Gastroesophageal sphincter (tissue), 3 donors: ENCODE measurements at regions not wholly inside any gene's neighbourhood (a gene's known extent, or its start where the extent isn't known, plus 50 kb on each side); places are given as distances from the start of the nearest gene placed in this dataset.

Experiments used
- POLR2A ChIP-seq, 2 donors: fragments of 450-650 bp; IDR thresholded peaks; one replicate each; pipeline ENCODE4 v1.6.1; 2017; ENCODE audit warnings: antibody characterized with exemption in 2 of 2, mild to moderate bottlenecking in 2 of 2, moderate library complexity in 1 of 2
- TF ChIP-seq, protein P1 (sequence below), 4 experiments: fragments of 200-600 bp in 2 of 4; fragments of 450-650 bp in 2 of 4; sonication (generic) in 1 of 4; IDR thresholded peaks; one replicate each; pipeline ENCODE4 v1.5.1; 2017 to 2019; ENCODE audit warnings: antibody characterized with exemption in 4 of 4, mild to moderate bottlenecking in 2 of 4, moderate library complexity in 2 of 4

DNA sequence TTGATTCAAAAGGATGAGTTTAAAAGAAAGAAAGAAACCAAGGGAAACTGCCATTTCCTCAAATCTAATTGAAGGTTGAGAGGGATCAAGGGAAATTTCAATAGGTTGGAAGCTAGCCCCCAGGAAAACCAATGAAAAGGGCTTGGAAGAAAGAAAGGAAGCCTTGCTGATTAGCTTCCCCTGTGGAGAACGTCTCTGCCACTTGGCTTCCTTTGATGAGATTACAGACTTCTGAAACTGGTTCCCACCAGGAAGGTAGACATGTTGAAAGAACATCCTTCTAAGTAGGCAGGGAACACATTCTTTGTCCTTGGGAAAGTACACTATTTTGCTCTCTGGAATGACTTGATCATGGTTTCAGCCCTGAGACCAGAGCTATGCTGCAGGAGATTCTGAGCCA is 65.5 kb upstream of the DMRTA1 start:
- TF ChIP-seq, protein P1, sequence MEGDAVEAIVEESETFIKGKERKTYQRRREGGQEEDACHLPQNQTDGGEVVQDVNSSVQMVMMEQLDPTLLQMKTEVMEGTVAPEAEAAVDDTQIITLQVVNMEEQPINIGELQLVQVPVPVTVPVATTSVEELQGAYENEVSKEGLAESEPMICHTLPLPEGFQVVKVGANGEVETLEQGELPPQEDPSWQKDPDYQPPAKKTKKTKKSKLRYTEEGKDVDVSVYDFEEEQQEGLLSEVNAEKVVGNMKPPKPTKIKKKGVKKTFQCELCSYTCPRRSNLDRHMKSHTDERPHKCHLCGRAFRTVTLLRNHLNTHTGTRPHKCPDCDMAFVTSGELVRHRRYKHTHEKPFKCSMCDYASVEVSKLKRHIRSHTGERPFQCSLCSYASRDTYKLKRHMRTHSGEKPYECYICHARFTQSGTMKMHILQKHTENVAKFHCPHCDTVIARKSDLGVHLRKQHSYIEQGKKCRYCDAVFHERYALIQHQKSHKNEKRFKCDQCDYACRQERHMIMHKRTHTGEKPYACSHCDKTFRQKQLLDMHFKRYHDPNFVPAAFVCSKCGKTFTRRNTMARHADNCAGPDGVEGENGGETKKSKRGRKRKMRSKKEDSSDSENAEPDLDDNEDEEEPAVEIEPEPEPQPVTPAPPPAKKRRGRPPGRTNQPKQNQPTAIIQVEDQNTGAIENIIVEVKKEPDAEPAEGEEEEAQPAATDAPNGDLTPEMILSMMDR (IDR thresholded peaks at IDR 0.05): no peak
- no peak for TF ChIP-seq POLR2A (IDR thresholded peaks at IDR 0.05)
